Uterus (tissue), 2 donors: ENCODE measurements at regions not wholly inside any gene's neighbourhood (a gene's known extent, or its start where the extent isn't known, plus 50 kb on each side); places are given as distances from the start of the nearest gene placed in this dataset.

Source experiments
- POLR2A ChIP-seq, 2 donors: fragments of 450-650 bp; IDR thresholded peaks; one replicate each; pipeline ENCODE4 v1.6.1; 2016; ENCODE audit warnings: antibody characterized with exemption in 2 of 2, mild to moderate bottlenecking in 1 of 2, moderate library complexity in 1 of 2
- TF ChIP-seq, protein P1 (sequence below), 4 experiments: fragments of 200-600 bp in 2 of 4; fragments of 450-650 bp in 2 of 4; sonication (generic) in 2 of 4; IDR thresholded peaks; one replicate each; pipeline ENCODE4 v1.5.1; 2016 to 2019; ENCODE audit warnings: antibody characterized with exemption in 4 of 4, mild to moderate bottlenecking in 2 of 4, moderate library complexity in 1 of 4

DNA sequence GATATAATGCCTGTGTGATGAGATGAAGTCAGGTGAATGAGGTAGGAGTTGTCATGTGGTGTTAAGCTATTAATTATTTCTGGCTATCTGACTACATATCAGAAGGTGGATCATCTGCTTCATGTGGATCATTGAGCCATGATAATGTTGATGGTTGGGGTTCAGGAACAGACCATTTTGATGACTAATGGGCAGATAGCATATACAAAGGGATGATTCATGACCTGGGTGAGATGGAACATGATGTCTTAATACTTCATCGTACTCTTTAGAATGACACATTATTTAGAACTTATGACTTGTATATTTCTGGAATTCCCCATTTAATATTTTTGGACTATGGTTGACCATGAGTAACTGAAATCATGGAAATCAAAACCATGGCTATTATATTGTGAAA, 155.1 kb downstream of the OR13A1 start:
- no peak for TF ChIP-seq POLR2A (IDR thresholded peaks at IDR 0.05)
- TF ChIP-seq, protein P1, sequence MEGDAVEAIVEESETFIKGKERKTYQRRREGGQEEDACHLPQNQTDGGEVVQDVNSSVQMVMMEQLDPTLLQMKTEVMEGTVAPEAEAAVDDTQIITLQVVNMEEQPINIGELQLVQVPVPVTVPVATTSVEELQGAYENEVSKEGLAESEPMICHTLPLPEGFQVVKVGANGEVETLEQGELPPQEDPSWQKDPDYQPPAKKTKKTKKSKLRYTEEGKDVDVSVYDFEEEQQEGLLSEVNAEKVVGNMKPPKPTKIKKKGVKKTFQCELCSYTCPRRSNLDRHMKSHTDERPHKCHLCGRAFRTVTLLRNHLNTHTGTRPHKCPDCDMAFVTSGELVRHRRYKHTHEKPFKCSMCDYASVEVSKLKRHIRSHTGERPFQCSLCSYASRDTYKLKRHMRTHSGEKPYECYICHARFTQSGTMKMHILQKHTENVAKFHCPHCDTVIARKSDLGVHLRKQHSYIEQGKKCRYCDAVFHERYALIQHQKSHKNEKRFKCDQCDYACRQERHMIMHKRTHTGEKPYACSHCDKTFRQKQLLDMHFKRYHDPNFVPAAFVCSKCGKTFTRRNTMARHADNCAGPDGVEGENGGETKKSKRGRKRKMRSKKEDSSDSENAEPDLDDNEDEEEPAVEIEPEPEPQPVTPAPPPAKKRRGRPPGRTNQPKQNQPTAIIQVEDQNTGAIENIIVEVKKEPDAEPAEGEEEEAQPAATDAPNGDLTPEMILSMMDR (IDR thresholded peaks at IDR 0.05) = no peak
